ENCODE measurements at regions not wholly inside any gene's neighbourhood (a gene's known extent, or its start where the extent isn't known, plus 50 kb on each side); places are given as distances from the start of the nearest gene placed in this dataset.

GRCh38 chr20:60116128-60116909, 158.1 kb downstream of the CDH26 start (continued):
- no peak for TF ChIP-seq POU6F1 (CRISPR knock-in tag; IDR thresholded peaks at IDR 0.05; ENCODE audit: borderline replicate concordance, low read depth)
- no peak for TF ChIP-seq ESRRG (CRISPR knock-in tag; IDR thresholded peaks at IDR 0.05)
- no peak for TF ChIP-seq TOX (CRISPR knock-in tag; IDR thresholded peaks at IDR 0.05; ENCODE audit: borderline replicate concordance)
- no peak for TF ChIP-seq OSR1 (CRISPR knock-in tag; IDR thresholded peaks at IDR 0.05)

DNA sequence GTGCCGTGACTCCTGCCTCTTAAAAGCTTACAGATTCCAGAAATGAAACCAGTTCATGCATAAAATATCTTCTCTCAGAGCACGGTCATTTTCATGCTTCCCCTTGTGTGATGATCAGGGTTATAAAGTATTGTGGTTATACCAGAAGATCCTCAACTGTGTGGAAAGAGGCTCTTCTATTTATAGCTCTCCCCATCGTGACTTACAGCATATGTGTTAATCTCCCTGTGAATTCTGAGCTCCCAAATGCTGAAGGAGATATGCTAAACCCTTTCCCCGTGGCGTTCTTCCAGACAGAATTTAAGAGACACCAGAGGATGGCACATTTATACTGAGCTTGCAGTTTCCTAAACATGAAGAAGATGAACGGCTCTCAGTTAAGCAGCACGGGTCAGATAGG, 158.8 kb downstream of the CDH26 start:
- TF ChIP-seq, protein P1, sequence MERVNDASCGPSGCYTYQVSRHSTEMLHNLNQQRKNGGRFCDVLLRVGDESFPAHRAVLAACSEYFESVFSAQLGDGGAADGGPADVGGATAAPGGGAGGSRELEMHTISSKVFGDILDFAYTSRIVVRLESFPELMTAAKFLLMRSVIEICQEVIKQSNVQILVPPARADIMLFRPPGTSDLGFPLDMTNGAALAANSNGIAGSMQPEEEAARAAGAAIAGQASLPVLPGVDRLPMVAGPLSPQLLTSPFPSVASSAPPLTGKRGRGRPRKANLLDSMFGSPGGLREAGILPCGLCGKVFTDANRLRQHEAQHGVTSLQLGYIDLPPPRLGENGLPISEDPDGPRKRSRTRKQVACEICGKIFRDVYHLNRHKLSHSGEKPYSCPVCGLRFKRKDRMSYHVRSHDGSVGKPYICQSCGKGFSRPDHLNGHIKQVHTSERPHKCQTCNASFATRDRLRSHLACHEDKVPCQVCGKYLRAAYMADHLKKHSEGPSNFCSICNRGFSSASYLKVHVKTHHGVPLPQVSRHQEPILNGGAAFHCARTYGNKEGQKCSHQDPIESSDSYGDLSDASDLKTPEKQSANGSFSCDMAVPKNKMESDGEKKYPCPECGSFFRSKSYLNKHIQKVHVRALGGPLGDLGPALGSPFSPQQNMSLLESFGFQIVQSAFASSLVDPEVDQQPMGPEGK (CRISPR knock-in tag; IDR thresholded peaks at IDR 0.05; ENCODE audit: borderline replicate concordance), result no peak
- TF ChIP-seq ARNTL (CRISPR knock-in tag; IDR thresholded peaks at IDR 0.05; ENCODE audit: borderline replicate concordance, low read depth) (no peak), ZNF70 (CRISPR knock-in tag; IDR thresholded peaks at IDR 0.05) (no peak)
- no peak for ATAC-seq

GRCh38 chr20:60121903-60122302, 163.7 kb downstream of the CDH26 start:
- no peak for ATAC-seq
- TF ChIP-seq ZNF565 (CRISPR knock-in tag; conservative IDR thresholded peaks at IDR 0.05; ENCODE audit: low read depth) (no peak), GLIS3 (CRISPR knock-in tag; IDR thresholded peaks at IDR 0.05) (no peak), ARNTL (CRISPR knock-in tag; IDR thresholded peaks at IDR 0.05; ENCODE audit: borderline replicate concordance, low read depth) (no peak), SNAI2 (CRISPR knock-in tag; IDR thresholded peaks at IDR 0.05) (no peak), ISL1 (CRISPR knock-in tag; IDR thresholded peaks at IDR 0.05) (no peak), ZFP3 (CRISPR knock-in tag; IDR thresholded peaks at IDR 0.05) (no peak), PPARA (CRISPR knock-in tag; IDR thresholded peaks at IDR 0.05; ENCODE audit: borderline replicate concordance) (no peak), TCF4 (CRISPR knock-in tag; IDR thresholded peaks at IDR 0.05; ENCODE audit: borderline replicate concordance) (no peak)
- TF ChIP-seq, protein P2, sequence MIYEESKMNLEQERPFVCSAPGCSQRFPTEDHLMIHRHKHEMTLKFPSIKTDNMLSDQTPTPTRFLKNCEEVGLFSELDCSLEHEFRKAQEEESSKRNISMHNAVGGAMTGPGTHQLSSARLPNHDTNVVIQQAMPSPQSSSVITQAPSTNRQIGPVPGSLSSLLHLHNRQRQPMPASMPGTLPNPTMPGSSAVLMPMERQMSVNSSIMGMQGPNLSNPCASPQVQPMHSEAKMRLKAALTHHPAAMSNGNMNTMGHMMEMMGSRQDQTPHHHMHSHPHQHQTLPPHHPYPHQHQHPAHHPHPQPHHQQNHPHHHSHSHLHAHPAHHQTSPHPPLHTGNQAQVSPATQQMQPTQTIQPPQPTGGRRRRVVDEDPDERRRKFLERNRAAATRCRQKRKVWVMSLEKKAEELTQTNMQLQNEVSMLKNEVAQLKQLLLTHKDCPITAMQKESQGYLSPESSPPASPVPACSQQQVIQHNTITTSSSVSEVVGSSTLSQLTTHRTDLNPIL (CRISPR knock-in tag; IDR thresholded peaks at IDR 0.05; ENCODE audit: low read depth), result no peak

DNA sequence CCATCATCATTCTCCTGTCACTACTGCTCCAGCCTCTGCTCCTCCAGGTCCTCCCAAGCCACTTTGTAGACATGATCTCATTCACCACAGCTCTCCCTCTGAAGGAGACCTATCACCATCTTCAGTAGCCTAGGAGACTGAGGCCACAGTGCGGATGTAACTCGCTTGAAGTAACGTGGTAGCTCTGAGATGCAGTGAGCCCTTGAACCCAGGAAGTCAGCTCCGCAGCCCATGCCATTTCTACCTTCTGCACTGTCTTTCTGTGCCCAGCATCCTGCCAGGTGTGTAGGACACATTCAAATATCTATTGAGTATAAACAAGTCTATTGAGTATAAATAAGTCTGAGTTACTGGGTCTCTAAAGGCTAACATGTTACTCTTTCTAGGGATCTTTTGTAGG, 164.4 kb downstream of the CDH26 start:
- no peak for TF ChIP-seq CSRNP3 (CRISPR knock-in tag; IDR thresholded peaks at IDR 0.05)
- TF ChIP-seq ZC3H10 (CRISPR knock-in tag; IDR thresholded peaks at IDR 0.05), result no peak
- no peak for TF ChIP-seq PPARA (CRISPR knock-in tag; IDR thresholded peaks at IDR 0.05; ENCODE audit: borderline replicate concordance)
- no peak for TF ChIP-seq TOX (CRISPR knock-in tag; IDR thresholded peaks at IDR 0.05; ENCODE audit: borderline replicate concordance)
- no peak for TF ChIP-seq ZNF70 (CRISPR knock-in tag; IDR thresholded peaks at IDR 0.05)
- no peak for TF ChIP-seq BACH2 (CRISPR knock-in tag; IDR thresholded peaks at IDR 0.05; ENCODE audit: borderline replicate concordance)
- no peak for TF ChIP-seq RARB (CRISPR knock-in tag; IDR thresholded peaks at IDR 0.05)
- TF ChIP-seq, protein P3, sequence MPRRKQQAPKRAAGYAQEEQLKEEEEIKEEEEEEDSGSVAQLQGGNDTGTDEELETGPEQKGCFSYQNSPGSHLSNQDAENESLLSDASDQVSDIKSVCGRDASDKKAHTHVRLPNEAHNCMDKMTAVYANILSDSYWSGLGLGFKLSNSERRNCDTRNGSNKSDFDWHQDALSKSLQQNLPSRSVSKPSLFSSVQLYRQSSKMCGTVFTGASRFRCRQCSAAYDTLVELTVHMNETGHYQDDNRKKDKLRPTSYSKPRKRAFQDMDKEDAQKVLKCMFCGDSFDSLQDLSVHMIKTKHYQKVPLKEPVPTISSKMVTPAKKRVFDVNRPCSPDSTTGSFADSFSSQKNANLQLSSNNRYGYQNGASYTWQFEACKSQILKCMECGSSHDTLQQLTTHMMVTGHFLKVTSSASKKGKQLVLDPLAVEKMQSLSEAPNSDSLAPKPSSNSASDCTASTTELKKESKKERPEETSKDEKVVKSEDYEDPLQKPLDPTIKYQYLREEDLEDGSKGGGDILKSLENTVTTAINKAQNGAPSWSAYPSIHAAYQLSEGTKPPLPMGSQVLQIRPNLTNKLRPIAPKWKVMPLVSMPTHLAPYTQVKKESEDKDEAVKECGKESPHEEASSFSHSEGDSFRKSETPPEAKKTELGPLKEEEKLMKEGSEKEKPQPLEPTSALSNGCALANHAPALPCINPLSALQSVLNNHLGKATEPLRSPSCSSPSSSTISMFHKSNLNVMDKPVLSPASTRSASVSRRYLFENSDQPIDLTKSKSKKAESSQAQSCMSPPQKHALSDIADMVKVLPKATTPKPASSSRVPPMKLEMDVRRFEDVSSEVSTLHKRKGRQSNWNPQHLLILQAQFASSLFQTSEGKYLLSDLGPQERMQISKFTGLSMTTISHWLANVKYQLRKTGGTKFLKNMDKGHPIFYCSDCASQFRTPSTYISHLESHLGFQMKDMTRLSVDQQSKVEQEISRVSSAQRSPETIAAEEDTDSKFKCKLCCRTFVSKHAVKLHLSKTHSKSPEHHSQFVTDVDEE (CRISPR knock-in tag; IDR thresholded peaks at IDR 0.05), result no peak
- ATAC-seq, result no peak
